ENCODE measurements at regions not wholly inside any gene's neighbourhood (a gene's known extent, or its start where the extent isn't known, plus 50 kb on each side); places are given as distances from the start of the nearest gene placed in this dataset.

DNA sequence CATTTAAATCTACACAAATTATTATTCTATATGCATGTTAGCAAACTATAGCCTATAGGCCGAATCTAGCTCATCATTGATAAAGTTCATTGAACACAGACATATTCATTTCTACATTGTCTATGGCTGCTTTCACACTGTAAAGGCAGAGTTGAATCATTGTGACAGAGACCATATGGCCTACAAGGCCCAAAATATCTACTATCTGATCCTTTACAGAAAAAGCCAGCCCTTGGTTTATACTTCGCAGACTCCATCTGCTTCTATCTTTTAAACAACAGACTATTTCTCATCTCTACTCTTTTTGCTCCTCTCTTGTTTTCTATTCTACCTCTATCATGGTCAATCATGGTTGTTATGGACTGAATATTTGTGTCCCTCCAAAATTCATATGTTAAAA lies 190.7 kb downstream of the EXOC5 start:
- Histone ChIP-seq H3K27me3 (ENCODE audit: control insufficient read depth in 2 of 2, insufficient read depth in 2 of 2, low read length in 2 of 2) (no peaks in the 10 kb centered on the region; a peak in 2 of 5 replicates), H3K79me2 (ENCODE audit: control insufficient read depth, insufficient read depth, low read length) (no peaks in the 10 kb centered on the region), H3K27ac (ENCODE audit: extremely low read depth, low read depth, low read length) (no peak overlapping the region), H3K9me3 (replicated peaks; ENCODE audit: control insufficient read depth, insufficient read depth, low read depth, low read length) (no peaks in the 10 kb centered on the region), H3K9ac (ENCODE audit: insufficient read depth in 1 of 2, low read depth in 2 of 2, low read length in 2 of 2) (no peak overlapping the region), H3K9me1 (ENCODE audit: control insufficient read depth, insufficient read depth, low read length) (no peaks in the 10 kb centered on the region), H3K4me3 (no peak overlapping the region), H2AFZ (ENCODE audit: low read depth, low read length) (no peak overlapping the region), H3K4me2 (ENCODE audit: insufficient read depth, low read length) (no peak overlapping the region), H4K20me1 (replicated peaks; ENCODE audit: control insufficient read depth, insufficient read depth, low read length) (no peaks in the 10 kb centered on the region), H3K4me1 (replicated peaks in 1 of 2; ENCODE audit: control insufficient read depth in 2 of 2, insufficient read depth in 2 of 2, low read length in 2 of 2) (no peaks in the 10 kb centered on the region), H3K36me3 (ENCODE audit: control insufficient read depth, insufficient read depth, low read length) (no peaks in the 10 kb centered on the region)
- in situ Hi-C loops (cut with MboI) = no loop called here
- CTCF ChIA-PET (ENCODE audit: low intra/inter-chr PET ratio) = no interaction called here
- TF ChIP-seq RAD21 (CRISPR knock-in tag; conservative IDR thresholded peaks at IDR 0.05 in 1 of 2, IDR thresholded peaks at IDR 0.05 in 1 of 2) (no peak), ZNF707 (CRISPR knock-in tag; conservative IDR thresholded peaks at IDR 0.05) (no peak), MTA3 (IDR thresholded peaks at IDR 0.05; ENCODE audit: borderline replicate concordance) (no peak)
- no TSS peak for BruUV-seq (replicated peaks)
- FAIRE-seq (no peak), ATAC-seq (no peak), DNase-seq (ENCODE audit: extremely low read depth in 1 of 4, low spot score in 3 of 4) (no peak)
- intact Hi-C loops (cut with micrococcal nuclease) = loop anchor here (10.0 kb wide), 1 partner anchor 217 kb away; no protein-coding TSS in a partner anchor
- WGBS (ENCODE audit: insufficient coverage, low coverage, missing lambda C conversion rate) = 0% methylated on average over 2 of the region's 2 CpGs
- POLR2A ChIA-PET = no interaction called here

DNA sequence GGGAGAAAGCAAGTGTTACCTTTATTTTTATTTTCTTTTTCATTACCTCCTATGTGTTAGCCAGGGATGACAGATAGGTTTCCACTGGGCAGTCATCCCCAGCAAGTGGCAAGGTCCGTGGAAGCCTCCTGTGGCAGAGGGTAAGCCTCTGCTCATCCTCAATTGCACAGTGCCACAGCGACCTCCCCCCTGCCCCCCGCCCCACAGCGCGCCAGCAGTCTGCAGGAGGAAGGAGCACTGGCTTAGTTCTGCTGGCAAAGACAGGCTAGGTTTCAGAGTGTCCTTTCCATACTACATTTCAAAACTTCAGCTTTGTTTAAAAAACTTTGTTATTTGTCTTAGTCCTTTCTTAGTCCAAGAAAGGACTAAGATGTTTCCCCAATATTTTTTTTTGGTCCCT lies 194.7 kb downstream of the EXOC5 start:
- Histone ChIP-seq H3K9me3 (replicated peaks; ENCODE audit: control insufficient read depth, insufficient read depth, low read depth, low read length) (no peaks in the 10 kb centered on the region), H3K36me3 (ENCODE audit: control insufficient read depth, insufficient read depth, low read length) (no peaks in the 10 kb centered on the region), H4K20me1 (replicated peaks; ENCODE audit: control insufficient read depth, insufficient read depth, low read length) (no peaks in the 10 kb centered on the region), H2AFZ (ENCODE audit: low read depth, low read length) (no peak overlapping the region), H3K9ac (ENCODE audit: insufficient read depth in 1 of 2, low read depth in 2 of 2, low read length in 2 of 2) (no peak overlapping the region), H3K9me1 (ENCODE audit: control insufficient read depth, insufficient read depth, low read length) (no peaks in the 10 kb centered on the region), H3K79me2 (ENCODE audit: control insufficient read depth, insufficient read depth, low read length) (no peaks in the 10 kb centered on the region), H3K4me3 (no peak overlapping the region), H3K4me2 (ENCODE audit: insufficient read depth, low read length) (no peak overlapping the region), H3K4me1 (replicated peaks in 1 of 2; ENCODE audit: control insufficient read depth in 2 of 2, insufficient read depth in 2 of 2, low read length in 2 of 2) (no peaks in the 10 kb centered on the region), H3K27ac (ENCODE audit: extremely low read depth, low read depth, low read length) (no peak overlapping the region), H3K27me3 (ENCODE audit: control insufficient read depth in 2 of 2, insufficient read depth in 2 of 2, low read length in 2 of 2) (no peaks in the 10 kb centered on the region; a peak in 2 of 5 replicates)
- POLR2A ChIA-PET = no interaction called here
- in situ Hi-C loops (cut with MboI) = loop anchor here (25.0 kb wide), 2 partner anchors 238 to 512 kb away; no protein-coding TSS in a partner anchor
- DNase-seq (ENCODE audit: extremely low read depth in 1 of 4, low spot score in 3 of 4) (no peak), FAIRE-seq (no peak), ATAC-seq (no peak)
- BruUV-seq (replicated peaks) = no TSS peak
- CTCF ChIA-PET (ENCODE audit: low intra/inter-chr PET ratio) = no interaction called here
- TF ChIP-seq PYGO2 (tag; IDR thresholded peaks at IDR 0.05) = no peak
- TF ChIP-seq MXI1 (IDR thresholded peaks at IDR 0.05; ENCODE audit: low read depth, low read length) = no peak
- no peak for TF ChIP-seq FOXA1 (IDR thresholded peaks at IDR 0.05; ENCODE audit: borderline replicate concordance)
- TF ChIP-seq NFYB (IDR thresholded peaks at IDR 0.05; ENCODE audit: extremely low read depth, insufficient read length) = no peak
- no peak for TF ChIP-seq FOXJ2 (tag; IDR thresholded peaks at IDR 0.05)
- TF ChIP-seq TOE1 (IDR thresholded peaks at IDR 0.05; ENCODE audit: borderline replicate concordance) = no peak
- TF ChIP-seq TOE1 (CRISPR knock-in tag; IDR thresholded peaks at IDR 0.05; ENCODE audit: borderline replicate concordance, low read depth) = no peak
- TF ChIP-seq HEY1 (CRISPR knock-in tag; IDR thresholded peaks at IDR 0.05; ENCODE audit: borderline replicate concordance) = no peak
- intact Hi-C loops (cut with micrococcal nuclease) = loop anchor here (10.0 kb wide), 1 partner anchor 221 kb away; no protein-coding TSS in a partner anchor
- 0% methylated on average over 3 of the region's 5 CpGs for WGBS (ENCODE audit: insufficient coverage, low coverage, missing lambda C conversion rate)

All from K562 (cell line).